Brain microvascular endothelial cell (primary cell): ENCODE measurements at regions not wholly inside any gene's neighbourhood (a gene's known extent, or its start where the extent isn't known, plus 50 kb on each side); places are given as distances from the start of the nearest gene placed in this dataset.
A peak's percentile ranks its signal among the peaks of the same experiment; 100 is the strongest.

Experiments
- DNase-seq: peaks from one replicate; pipeline ENCODE4 v3.0.0-alpha.2; 2020
- H3K27ac ChIP-seq: fragments of 250-450 bp; sonication (Bioruptor Pico); 2 replicates; pipeline ENCODE4 v1.5.1; 2020; ENCODE audit warnings: mild to moderate bottlenecking, moderate library complexity
- H3K27me3 ChIP-seq: fragments of 250-450 bp; sonication (Bioruptor Pico); replicated peaks from 2 replicates; pipeline ENCODE4 v1.5.1; 2020; ENCODE audit warnings: mild to moderate bottlenecking
- H3K36me3 ChIP-seq: fragments of 250-450 bp; sonication (Bioruptor Pico); replicated peaks from 2 replicates; pipeline ENCODE4 v1.5.1; 2020; ENCODE audit warnings: mild to moderate bottlenecking
- H3K4me3 ChIP-seq: 2 replicates; pipeline ENCODE4 v1.5.1; 2011; ENCODE audit warnings: low read depth, mild to moderate bottlenecking, control low read depth, low read length, moderate library complexity
- CTCF ChIP-seq: IDR thresholded peaks from 2 replicates; pipeline ENCODE4 v1.5.1; 2011; ENCODE audit warnings: low read depth, mild to moderate bottlenecking, moderate library complexity, low read length, control low read depth, inconsistent platforms; ENCODE audit errors: missing control alignments
- in situ Hi-C: cut with HindIII; loops from 2 replicates; pipeline ENCODE4 v1.10.0; 2017; ENCODE audit warnings: low sequenced_read_pairs, low pct_ligation_motif_present

- no peak for TF ChIP-seq CTCF
- no peaks in the 10 kb centered on the region for H3K27me3 ChIP-seq
- no peak overlapping the region for H3K27ac ChIP-seq
- no peaks in the 10 kb centered on the region for H3K36me3 ChIP-seq
- DNase-seq: no peak
- in situ Hi-C loops: no loop called here
- H3K4me3 ChIP-seq: no peak overlapping the region
These were observed 365.8 kb upstream of the ZNF608 start for GRCh38 chr5:125112196-125112595.

GRCh38 chr5:125113328-125113727 lies 366.9 kb upstream of the ZNF608 start:
- DNase-seq: no peak
- in situ Hi-C loops: no loop called here

GRCh38 chr5:125115195-125115525 lies 368.7 kb upstream of the ZNF608 start:
- H3K36me3 ChIP-seq: no peaks in the 10 kb centered on the region
- no peak overlapping the region for H3K27ac ChIP-seq
- no peaks in the 10 kb centered on the region for H3K27me3 ChIP-seq
- in situ Hi-C loops: no loop called here
- TF ChIP-seq CTCF: no peak
- DNase-seq: no peak
- no peak overlapping the region for H3K4me3 ChIP-seq

More at GRCh38 chr5:125113328-125113727, 366.9 kb upstream of the ZNF608 start:
- Histone ChIP-seq H3K4me3 (no peak overlapping the region), H3K27ac (no peak overlapping the region), H3K36me3 (no peaks in the 10 kb centered on the region), H3K27me3 (no peaks in the 10 kb centered on the region)
- TF ChIP-seq CTCF: no peak

GRCh38 chr5:125117566-125117965 lies 371.1 kb upstream of the ZNF608 start:
- Histone ChIP-seq H3K36me3 (no peaks in the 10 kb centered on the region), H3K27ac (no peak overlapping the region), H3K4me3 (no peak overlapping the region), H3K27me3 (no peaks in the 10 kb centered on the region)
- in situ Hi-C loops: no loop called here
- DNase-seq: no peak
- no peak for TF ChIP-seq CTCF

- H3K36me3 ChIP-seq: no peaks in the 10 kb centered on the region
- H3K4me3 ChIP-seq: no peak overlapping the region
- no peak overlapping the region for H3K27ac ChIP-seq
- no peak for TF ChIP-seq CTCF
- no peaks in the 10 kb centered on the region for H3K27me3 ChIP-seq
- DNase-seq: no peak
- in situ Hi-C loops: no loop called here
These were observed 373.6 kb upstream of the ZNF608 start for GRCh38 chr5:125120012-125120411.

- no peak overlapping the region for H3K27ac ChIP-seq
- no peak overlapping the region for H3K4me3 ChIP-seq
- no peaks in the 10 kb centered on the region for H3K27me3 ChIP-seq
- TF ChIP-seq CTCF: peak; percentile 19
- no peaks in the 10 kb centered on the region for H3K36me3 ChIP-seq
- no peak for DNase-seq
- in situ Hi-C loops: no loop called here
These were observed 378.8 kb upstream of the ZNF608 start for GRCh38 chr5:125125031-125125823.
